MCF 10A (cell line): ENCODE measurements at regions not wholly inside any gene's neighbourhood (a gene's known extent, or its start where the extent isn't known, plus 50 kb on each side); places are given as distances from the start of the nearest gene placed in this dataset.

ENCODE experiments used
- BruUV-seq: library from RNA; stranded (reverse); fragments of 400-500 nt; replicated peaks from 2 replicates; lab custom pipeline; 2021; lab: Mats Ljungman, UMichigan
- CTCF ChIA-PET: fragments of 300-600 bp; sonication (Branson Sonifier 250); formaldehyde crosslinking; extraction: SDS; loops from one replicate; lab custom pipeline; 2021; ENCODE audit warnings: antibody characterized with exemption, inconsistent platforms; lab: Yijun Ruan, JAX
- POLR2A ChIA-PET: fragments of 300-600, 350-650 bp; sonication (Branson Sonifier 250); formaldehyde crosslinking; extraction: SDS; loops from one replicate; lab custom pipeline; 2020; ENCODE audit warnings: antibody characterized with exemption, inconsistent platforms; lab: Yijun Ruan, JAX
- DNase-seq: peaks from one replicate; pipeline ENCODE4 v3.0.0-alpha.2; 2018; ENCODE audit not compliant: unreplicated experiment
- H3K27ac Mint-ChIP-seq: one replicate; pipeline ENCODE4 v1.8.0; 2022; ENCODE audit warnings: mild to moderate bottlenecking, low read depth, mixed read lengths; ENCODE audit not compliant: unreplicated experiment
- H3K27me3 Mint-ChIP-seq: one replicate; pipeline ENCODE4 v1.8.0; 2022; ENCODE audit warnings: mixed read lengths; ENCODE audit not compliant: insufficient read depth, unreplicated experiment
- H3K36me3 Mint-ChIP-seq: one replicate; pipeline ENCODE4 v1.8.0; 2022; ENCODE audit warnings: mild to moderate bottlenecking, moderate library complexity, mixed read lengths; ENCODE audit not compliant: insufficient read depth, unreplicated experiment
- H3K4me1 Mint-ChIP-seq: one replicate; pipeline ENCODE4 v1.8.0; 2022; ENCODE audit warnings: mixed read lengths; ENCODE audit not compliant: insufficient read depth, unreplicated experiment
- H3K4me3 Mint-ChIP-seq: one replicate; pipeline ENCODE4 v1.8.0; 2022; ENCODE audit warnings: mild to moderate bottlenecking, moderate library complexity, mixed read lengths; ENCODE audit not compliant: unreplicated experiment
- H3K9me3 Mint-ChIP-seq: one replicate; pipeline ENCODE4 v1.8.0; 2022; ENCODE audit warnings: mixed read lengths; ENCODE audit not compliant: unreplicated experiment
- CTCF ChIP-seq: fragments of 200-600 bp; IDR thresholded peaks from one replicate; pipeline ENCODE4 v1.8.0; 2022; ENCODE audit warnings: antibody characterized with exemption, mild to moderate bottlenecking; ENCODE audit not compliant: unreplicated experiment
- intact Hi-C: fragments of 100-400 bp; cut with micrococcal nuclease; formaldehyde crosslinking; loops from 2 replicates; pipeline ENCODE4 v1.14.1; 2022

- intact Hi-C loops, result no loop called here
- TF ChIP-seq CTCF, result no peak
- Mint-ChIP-seq H3K27me3 (no peaks in the 10 kb centered on the region), H3K27ac (no peak overlapping the region), H3K9me3 (peaks cover 10% of the 10 kb centered on the region), H3K36me3 (peaks cover 6% of the 10 kb centered on the region), H3K4me3 (no peak overlapping the region), H3K4me1 (peaks cover 15% of the 10 kb centered on the region)
- ChIA-PET POLR2A (no interaction called here), CTCF (interaction anchor here (0.6 kb wide), 1 partner anchor 340 kb away, joined by 3 read pairs; no protein-coding TSS in a partner anchor)
- no TSS peak for BruUV-seq
- DNase-seq, result no peak
These were observed 663.4 kb upstream of the MIS18BP1 start for GRCh38 chr14:45916340-45916953.

- Mint-ChIP-seq H3K27ac (no peak overlapping the region), H3K9me3 (peaks cover 4% of the 10 kb centered on the region), H3K27me3 (no peaks in the 10 kb centered on the region), H3K4me3 (no peak overlapping the region), H3K36me3 (no peaks in the 10 kb centered on the region), H3K4me1 (no peaks in the 10 kb centered on the region)
- BruUV-seq, result no TSS peak
- ChIA-PET CTCF (interaction anchor here (0.6 kb wide), 1 partner anchor 243 kb away, joined by 3 read pairs; no protein-coding TSS in a partner anchor), POLR2A (no interaction called here)
- no peak for DNase-seq
- TF ChIP-seq CTCF, result no peak
- intact Hi-C loops, result no loop called here
These were observed 654.8 kb upstream of the MIS18BP1 start for GRCh38 chr14:45907782-45908181.

GRCh38 chr14:45906257-45906656, 653.3 kb upstream of the MIS18BP1 start:
- CTCF ChIA-PET, result interaction anchor here (0.6 kb wide), 1 partner anchor 480 kb away, joined by 3 read pairs; no protein-coding TSS in a partner anchor
- no peak for DNase-seq
- TF ChIP-seq CTCF, result no peak
- H3K4me3 Mint-ChIP-seq, result no peak overlapping the region
- intact Hi-C loops, result no loop called here
- no peak overlapping the region for H3K27ac Mint-ChIP-seq
- POLR2A ChIA-PET, result interaction anchor here (1.2 kb wide), 1 partner anchor 14 kb away, joined by 3 read pairs; no protein-coding TSS in a partner anchor
- no peaks in the 10 kb centered on the region for H3K27me3 Mint-ChIP-seq
- no peaks in the 10 kb centered on the region for H3K36me3 Mint-ChIP-seq
- H3K4me1 Mint-ChIP-seq, result peaks cover 6% of the 10 kb centered on the region
- BruUV-seq, result no TSS peak
- no peaks in the 10 kb centered on the region for H3K9me3 Mint-ChIP-seq

- DNase-seq, result no peak
- H3K27ac Mint-ChIP-seq, result no peak overlapping the region
- ChIA-PET CTCF (no interaction called here), POLR2A (interaction anchor here (1.2 kb wide), 1 partner anchor 15 kb away, joined by 3 read pairs; no protein-coding TSS in a partner anchor)
- intact Hi-C loops, result no loop called here
- H3K9me3 Mint-ChIP-seq, result no peaks in the 10 kb centered on the region
- TF ChIP-seq CTCF, result no peak
- no peaks in the 10 kb centered on the region for H3K27me3 Mint-ChIP-seq
- no peak overlapping the region for H3K4me3 Mint-ChIP-seq
- H3K4me1 Mint-ChIP-seq, result peaks cover 6% of the 10 kb centered on the region
- no peaks in the 10 kb centered on the region for H3K36me3 Mint-ChIP-seq
- BruUV-seq, result no TSS peak
These were observed 652.7 kb upstream of the MIS18BP1 start for GRCh38 chr14:45905672-45906071.
